ENCODE measurements at regions not wholly inside any gene's neighbourhood (a gene's known extent, or its start where the extent isn't known, plus 50 kb on each side); places are given as distances from the start of the nearest gene placed in this dataset.

DNA sequence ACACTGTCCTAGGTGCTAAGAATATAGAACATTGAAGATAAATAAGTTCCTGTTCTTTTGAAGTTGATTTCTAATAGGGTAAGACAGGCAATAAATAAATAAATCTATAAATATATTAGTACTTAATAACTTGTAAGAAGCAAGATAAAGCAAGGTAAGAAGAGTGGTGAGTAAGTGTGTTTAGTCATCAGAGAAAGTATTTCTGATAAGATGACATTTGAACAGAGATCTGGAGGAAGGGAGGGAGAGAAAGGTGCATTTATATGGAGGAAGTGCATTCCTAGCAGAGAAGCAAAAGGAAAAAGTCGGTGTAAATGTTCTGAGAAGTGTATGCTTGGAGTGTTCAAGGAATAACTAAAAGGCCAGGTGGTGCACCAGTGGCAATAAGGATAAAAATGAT, 184.4 kb upstream of the GRIP1 start:
- Histone ChIP-seq H3K27ac (ENCODE audit: low read depth in 1 of 2, low read length in 2 of 2) (no peak overlapping the region), H3K27me3 (ENCODE audit: control insufficient read depth in 1 of 2, insufficient read depth in 2 of 2, low read length in 2 of 2) (peaks cover 3 to 4% of the 10 kb centered on the region in 2 experiments), H3K9me3 (ENCODE audit: control insufficient read depth in 1 of 2, insufficient read depth in 1 of 2, low read length in 2 of 2) (no peaks in the 10 kb centered on the region), H3K4me3 (ENCODE audit: low read length) (no peak overlapping the region), H3K4me1 (ENCODE audit: insufficient read depth, low read length) (no peaks in the 10 kb centered on the region), H3K36me3 (ENCODE audit: insufficient read depth, low read length) (no peaks in the 10 kb centered on the region)
- Mint-ChIP-seq H3K36me3 (ENCODE audit: low read depth) (no peaks in the 10 kb centered on the region), H3K27me3 (no peaks in the 10 kb centered on the region), H3K27ac (no peak overlapping the region), H3K4me3 (no peak overlapping the region), H3K9me3 (no peaks in the 10 kb centered on the region), H3K4me1 (ENCODE audit: low read depth) (peaks cover 14% of the 10 kb centered on the region)
- CTCF ChIA-PET: no interaction called here
- DNase-seq (no peak), ATAC-seq (ENCODE audit: poor library complexity) (no peak)
- TF ChIP-seq, protein P1, sequence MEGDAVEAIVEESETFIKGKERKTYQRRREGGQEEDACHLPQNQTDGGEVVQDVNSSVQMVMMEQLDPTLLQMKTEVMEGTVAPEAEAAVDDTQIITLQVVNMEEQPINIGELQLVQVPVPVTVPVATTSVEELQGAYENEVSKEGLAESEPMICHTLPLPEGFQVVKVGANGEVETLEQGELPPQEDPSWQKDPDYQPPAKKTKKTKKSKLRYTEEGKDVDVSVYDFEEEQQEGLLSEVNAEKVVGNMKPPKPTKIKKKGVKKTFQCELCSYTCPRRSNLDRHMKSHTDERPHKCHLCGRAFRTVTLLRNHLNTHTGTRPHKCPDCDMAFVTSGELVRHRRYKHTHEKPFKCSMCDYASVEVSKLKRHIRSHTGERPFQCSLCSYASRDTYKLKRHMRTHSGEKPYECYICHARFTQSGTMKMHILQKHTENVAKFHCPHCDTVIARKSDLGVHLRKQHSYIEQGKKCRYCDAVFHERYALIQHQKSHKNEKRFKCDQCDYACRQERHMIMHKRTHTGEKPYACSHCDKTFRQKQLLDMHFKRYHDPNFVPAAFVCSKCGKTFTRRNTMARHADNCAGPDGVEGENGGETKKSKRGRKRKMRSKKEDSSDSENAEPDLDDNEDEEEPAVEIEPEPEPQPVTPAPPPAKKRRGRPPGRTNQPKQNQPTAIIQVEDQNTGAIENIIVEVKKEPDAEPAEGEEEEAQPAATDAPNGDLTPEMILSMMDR (IDR thresholded peaks at IDR 0.05): no peak
- intact Hi-C loops (cut with DNase I, micrococcal nuclease): loop anchor here (5.0 kb wide), 2 partner anchors 156 to 1971 kb away; no protein-coding TSS in a partner anchor
- POLR2A ChIA-PET: no interaction called here

DNA sequence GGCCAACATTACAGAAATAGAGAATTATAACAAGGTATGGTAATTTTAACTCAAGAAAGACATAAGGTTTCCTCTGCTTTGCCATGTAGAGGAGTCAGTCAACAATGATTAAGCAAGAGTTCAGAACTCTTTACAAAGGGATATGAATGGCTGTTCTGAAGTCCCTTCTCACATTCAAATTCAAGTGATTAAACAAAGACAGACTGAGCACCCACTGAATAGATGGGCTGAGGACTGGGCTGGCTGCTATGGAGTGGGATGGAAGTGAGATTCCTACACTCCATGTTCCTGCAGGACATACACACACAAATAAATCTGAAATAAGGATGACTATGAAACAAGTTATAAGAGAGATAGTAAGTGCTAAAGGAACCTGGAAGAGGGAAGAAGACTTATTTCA, 199.0 kb upstream of the GRIP1 start:
- Histone ChIP-seq H3K27me3 (ENCODE audit: control insufficient read depth in 1 of 2, insufficient read depth in 2 of 2, low read length in 2 of 2) (no peaks in the 10 kb centered on the region), H3K27ac (ENCODE audit: low read depth in 1 of 2, low read length in 2 of 2) (no peak overlapping the region), H3K36me3 (ENCODE audit: insufficient read depth, low read length) (no peaks in the 10 kb centered on the region), H3K4me1 (ENCODE audit: insufficient read depth, low read length) (no peaks in the 10 kb centered on the region), H3K9me3 (ENCODE audit: control insufficient read depth in 1 of 2, insufficient read depth in 1 of 2, low read length in 2 of 2) (no peaks in the 10 kb centered on the region), H3K4me3 (ENCODE audit: low read length) (no peak overlapping the region)
- ChIA-PET CTCF (no interaction called here), POLR2A (no interaction called here)
- no peaks in the 10 kb centered on the region for H3K9me3 Mint-ChIP-seq
- H3K36me3 Mint-ChIP-seq (ENCODE audit: low read depth): no peaks in the 10 kb centered on the region
- no peak overlapping the region for H3K4me3 Mint-ChIP-seq
- H3K4me1 Mint-ChIP-seq (ENCODE audit: low read depth): peaks cover 5% of the 10 kb centered on the region
- intact Hi-C loops (cut with DNase I, micrococcal nuclease): no loop called here
- ATAC-seq (ENCODE audit: poor library complexity) (no peak), DNase-seq (no peak)
- no peaks in the 10 kb centered on the region for H3K27me3 Mint-ChIP-seq
- H3K27ac Mint-ChIP-seq: no peak overlapping the region
- TF ChIP-seq, protein P1 (IDR thresholded peaks at IDR 0.05): no peak

- ATAC-seq (ENCODE audit: poor library complexity): no peak
- Histone ChIP-seq H3K27ac (ENCODE audit: low read depth in 1 of 2, low read length in 2 of 2) (no peak overlapping the region), H3K4me3 (ENCODE audit: low read length) (no peak overlapping the region), H3K4me1 (ENCODE audit: insufficient read depth, low read length) (no peaks in the 10 kb centered on the region), H3K36me3 (ENCODE audit: insufficient read depth, low read length) (no peaks in the 10 kb centered on the region), H3K9me3 (ENCODE audit: control insufficient read depth in 1 of 2, insufficient read depth in 1 of 2, low read length in 2 of 2) (no peaks in the 10 kb centered on the region), H3K27me3 (ENCODE audit: control insufficient read depth in 1 of 2, insufficient read depth in 2 of 2, low read length in 2 of 2) (no peaks in the 10 kb centered on the region)
- H3K27me3 Mint-ChIP-seq: no peaks in the 10 kb centered on the region
- no peak for DNase-seq
- POLR2A ChIA-PET: no interaction called here
- no peak overlapping the region for H3K27ac Mint-ChIP-seq
- CTCF ChIA-PET: no interaction called here
- no peaks in the 10 kb centered on the region for H3K36me3 Mint-ChIP-seq (ENCODE audit: low read depth)
- intact Hi-C loops (cut with DNase I, micrococcal nuclease): no loop called here
- TF ChIP-seq, protein P1 (IDR thresholded peaks at IDR 0.05): no peak
- H3K4me1 Mint-ChIP-seq (ENCODE audit: low read depth): peaks cover 5% of the 10 kb centered on the region
- H3K4me3 Mint-ChIP-seq: no peak overlapping the region
- H3K9me3 Mint-ChIP-seq: no peaks in the 10 kb centered on the region
These were observed 200.5 kb upstream of the GRIP1 start for GRCh38 chr12:66879409-66879808.
